ENCODE measurements at regions not wholly inside any gene's neighbourhood (a gene's known extent, or its start where the extent isn't known, plus 50 kb on each side); places are given as distances from the start of the nearest gene placed in this dataset.

GRCh38 chr18:77905011-77905410 is 655.4 kb downstream of the GALR1 start:
- no peak overlapping the region for H3K27ac ChIP-seq (ENCODE audit: low read depth, low read length)
- no peaks in the 10 kb centered on the region for H3K79me2 ChIP-seq (ENCODE audit: control insufficient read depth, insufficient read depth, low read length, unreplicated experiment)

GRCh38 chr18:77905449-77906055 is 655.9 kb downstream of the GALR1 start:
- H3K4me3 ChIP-seq (ENCODE audit: low read depth, low read length): no peak overlapping the region
- H3K79me2 ChIP-seq (ENCODE audit: control insufficient read depth, insufficient read depth, low read length, unreplicated experiment): no peaks in the 10 kb centered on the region
- no peak overlapping the region for H3K27ac ChIP-seq (ENCODE audit: low read depth, low read length)
- no peak overlapping the region for H2AFZ ChIP-seq (ENCODE audit: low read length, unreplicated experiment)
- no peaks in the 10 kb centered on the region for H3K4me1 ChIP-seq (ENCODE audit: control insufficient read depth, insufficient read depth, low read length, unreplicated experiment)
- H3K27me3 ChIP-seq (ENCODE audit: insufficient read depth, low read length): no peaks in the 10 kb centered on the region
- no peaks in the 10 kb centered on the region for H3K36me3 ChIP-seq (ENCODE audit: insufficient read depth, low read length)

More at GRCh38 chr18:77905011-77905410, 655.4 kb downstream of the GALR1 start:
- no peaks in the 10 kb centered on the region for H3K27me3 ChIP-seq (ENCODE audit: insufficient read depth, low read length)
- H3K4me1 ChIP-seq (ENCODE audit: control insufficient read depth, insufficient read depth, low read length, unreplicated experiment): no peaks in the 10 kb centered on the region
- no peaks in the 10 kb centered on the region for H3K36me3 ChIP-seq (ENCODE audit: insufficient read depth, low read length)
- H2AFZ ChIP-seq (ENCODE audit: low read length, unreplicated experiment): no peak overlapping the region
- no peak overlapping the region for H3K4me3 ChIP-seq (ENCODE audit: low read depth, low read length)

- H3K27me3 ChIP-seq (ENCODE audit: insufficient read depth, low read length): no peaks in the 10 kb centered on the region; the same call in 1 of the 2 replicates
- H3K36me3 ChIP-seq (ENCODE audit: insufficient read depth, low read length): no peaks in the 10 kb centered on the region
- no peaks in the 10 kb centered on the region for H3K79me2 ChIP-seq (ENCODE audit: control insufficient read depth, insufficient read depth, low read length, unreplicated experiment)
- H3K27ac ChIP-seq (ENCODE audit: low read depth, low read length): no peak overlapping the region
- H3K4me3 ChIP-seq (ENCODE audit: low read depth, low read length): no peak overlapping the region
- H2AFZ ChIP-seq (ENCODE audit: low read length, unreplicated experiment): no peak overlapping the region
- H3K4me1 ChIP-seq (ENCODE audit: control insufficient read depth, insufficient read depth, low read length, unreplicated experiment): no peaks in the 10 kb centered on the region
These were observed 656.6 kb downstream of the GALR1 start for GRCh38 chr18:77906103-77906892.

- no peak overlapping the region for H2AFZ ChIP-seq (ENCODE audit: low read length, unreplicated experiment)
- no peaks in the 10 kb centered on the region for H3K79me2 ChIP-seq (ENCODE audit: control insufficient read depth, insufficient read depth, low read length, unreplicated experiment)
- no peak overlapping the region for H3K4me3 ChIP-seq (ENCODE audit: low read depth, low read length)
- H3K36me3 ChIP-seq (ENCODE audit: insufficient read depth, low read length): no peaks in the 10 kb centered on the region
- H3K27me3 ChIP-seq (ENCODE audit: insufficient read depth, low read length): no peaks in the 10 kb centered on the region; the same call in 1 of the 2 replicates
- H3K27ac ChIP-seq (ENCODE audit: low read depth, low read length): no peak overlapping the region
- H3K4me1 ChIP-seq (ENCODE audit: control insufficient read depth, insufficient read depth, low read length, unreplicated experiment): no peaks in the 10 kb centered on the region
These were observed 660.7 kb downstream of the GALR1 start for GRCh38 chr18:77910347-77910746.

- Histone ChIP-seq H3K27ac (ENCODE audit: low read depth, low read length) (no peak overlapping the region), H3K36me3 (ENCODE audit: insufficient read depth, low read length) (no peaks in the 10 kb centered on the region), H3K27me3 (ENCODE audit: insufficient read depth, low read length) (no peaks in the 10 kb centered on the region; the same call in 1 of the 2 replicates), H2AFZ (ENCODE audit: low read length, unreplicated experiment) (no peak overlapping the region), H3K79me2 (ENCODE audit: control insufficient read depth, insufficient read depth, low read length, unreplicated experiment) (no peaks in the 10 kb centered on the region), H3K4me1 (ENCODE audit: control insufficient read depth, insufficient read depth, low read length, unreplicated experiment) (no peaks in the 10 kb centered on the region), H3K4me3 (ENCODE audit: low read depth, low read length) (no peak overlapping the region)
These were observed 662.4 kb downstream of the GALR1 start for GRCh38 chr18:77911971-77912605.

- Histone ChIP-seq H3K79me2 (ENCODE audit: control insufficient read depth, insufficient read depth, low read length, unreplicated experiment) (no peaks in the 10 kb centered on the region), H2AFZ (ENCODE audit: low read length, unreplicated experiment) (no peak overlapping the region), H3K27ac (ENCODE audit: low read depth, low read length) (no peak overlapping the region), H3K36me3 (ENCODE audit: insufficient read depth, low read length) (no peaks in the 10 kb centered on the region), H3K4me3 (ENCODE audit: low read depth, low read length) (no peak overlapping the region), H3K27me3 (ENCODE audit: insufficient read depth, low read length) (no peaks in the 10 kb centered on the region), H3K4me1 (ENCODE audit: control insufficient read depth, insufficient read depth, low read length, unreplicated experiment) (no peaks in the 10 kb centered on the region)
These were observed 669.1 kb downstream of the GALR1 start for GRCh38 chr18:77918730-77919129.

GRCh38 chr18:77919923-77920322 is 670.3 kb downstream of the GALR1 start:
- H3K27me3 ChIP-seq (ENCODE audit: insufficient read depth, low read length): no peaks in the 10 kb centered on the region
- H2AFZ ChIP-seq (ENCODE audit: low read length, unreplicated experiment): no peak overlapping the region
- H3K36me3 ChIP-seq (ENCODE audit: insufficient read depth, low read length): no peaks in the 10 kb centered on the region
- H3K27ac ChIP-seq (ENCODE audit: low read depth, low read length): no peak overlapping the region
- no peak overlapping the region for H3K4me3 ChIP-seq (ENCODE audit: low read depth, low read length)
- no peaks in the 10 kb centered on the region for H3K79me2 ChIP-seq (ENCODE audit: control insufficient read depth, insufficient read depth, low read length, unreplicated experiment)
- H3K4me1 ChIP-seq (ENCODE audit: control insufficient read depth, insufficient read depth, low read length, unreplicated experiment): no peaks in the 10 kb centered on the region

GRCh38 chr18:77935342-77935741 is 685.7 kb downstream of the GALR1 start:
- Histone ChIP-seq H3K27me3 (ENCODE audit: insufficient read depth, low read length) (no peaks in the 10 kb centered on the region), H2AFZ (ENCODE audit: low read length, unreplicated experiment) (no peak overlapping the region), H3K4me3 (ENCODE audit: low read depth, low read length) (no peak overlapping the region), H3K4me1 (ENCODE audit: control insufficient read depth, insufficient read depth, low read length, unreplicated experiment) (no peaks in the 10 kb centered on the region), H3K79me2 (ENCODE audit: control insufficient read depth, insufficient read depth, low read length, unreplicated experiment) (no peaks in the 10 kb centered on the region), H3K27ac (ENCODE audit: low read depth, low read length) (no peak overlapping the region), H3K36me3 (ENCODE audit: insufficient read depth, low read length) (no peaks in the 10 kb centered on the region)

- no peak overlapping the region for H3K27ac ChIP-seq (ENCODE audit: low read depth, low read length)
- H3K4me3 ChIP-seq (ENCODE audit: low read depth, low read length): no peak overlapping the region
- H3K36me3 ChIP-seq (ENCODE audit: insufficient read depth, low read length): no peaks in the 10 kb centered on the region
- H3K79me2 ChIP-seq (ENCODE audit: control insufficient read depth, insufficient read depth, low read length, unreplicated experiment): no peaks in the 10 kb centered on the region
- no peaks in the 10 kb centered on the region for H3K27me3 ChIP-seq (ENCODE audit: insufficient read depth, low read length)
- no peaks in the 10 kb centered on the region for H3K4me1 ChIP-seq (ENCODE audit: control insufficient read depth, insufficient read depth, low read length, unreplicated experiment)
- H2AFZ ChIP-seq (ENCODE audit: low read length, unreplicated experiment): no peak overlapping the region
These were observed 690.9 kb downstream of the GALR1 start for GRCh38 chr18:77940566-77940965.

GRCh38 chr18:77944533-77944932 is 694.9 kb downstream of the GALR1 start:
- no peak overlapping the region for H3K4me3 ChIP-seq (ENCODE audit: low read depth, low read length)
- H3K36me3 ChIP-seq (ENCODE audit: insufficient read depth, low read length): no peaks in the 10 kb centered on the region
- H3K27ac ChIP-seq (ENCODE audit: low read depth, low read length): no peak overlapping the region
- no peaks in the 10 kb centered on the region for H3K79me2 ChIP-seq (ENCODE audit: control insufficient read depth, insufficient read depth, low read length, unreplicated experiment)
- no peaks in the 10 kb centered on the region for H3K27me3 ChIP-seq (ENCODE audit: insufficient read depth, low read length)
- H3K4me1 ChIP-seq (ENCODE audit: control insufficient read depth, insufficient read depth, low read length, unreplicated experiment): no peaks in the 10 kb centered on the region
- H2AFZ ChIP-seq (ENCODE audit: low read length, unreplicated experiment): no peak overlapping the region
